HG02852 (cell line): ENCODE measurements at regions not wholly inside any gene's neighbourhood (a gene's known extent, or its start where the extent isn't known, plus 50 kb on each side); places are given as distances from the start of the nearest gene placed in this dataset.

Source experiments
- ATAC-seq: cut with Tn5 transposase; IDR thresholded peaks from one replicate; pipeline ENCODE4 v1.9.1; 2021; ENCODE audit warnings: mild to moderate bottlenecking, moderate library complexity; ENCODE audit not compliant: unreplicated experiment

DNA sequence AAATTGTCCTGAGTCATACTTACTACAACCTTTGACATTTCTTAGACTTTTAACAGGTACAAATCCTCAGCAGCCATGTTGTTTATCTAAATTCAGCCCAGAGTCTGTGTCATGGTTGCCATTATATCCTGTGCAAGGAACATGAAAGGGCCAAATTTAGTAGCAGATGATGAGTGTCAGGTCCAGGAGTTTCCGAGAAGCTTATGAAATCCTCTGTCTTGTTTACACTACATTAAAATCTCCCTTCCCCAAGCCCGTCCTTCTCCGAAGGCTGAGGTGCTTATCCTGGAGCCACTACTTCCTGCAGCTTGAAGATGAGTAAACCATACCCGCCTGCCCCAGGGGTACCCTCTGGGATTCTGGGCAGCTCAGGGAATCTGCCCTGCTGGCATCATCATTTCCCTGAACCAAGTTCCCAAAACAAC is 102.6 kb upstream of the SERP2 start:
- no peak for ATAC-seq

DNA sequence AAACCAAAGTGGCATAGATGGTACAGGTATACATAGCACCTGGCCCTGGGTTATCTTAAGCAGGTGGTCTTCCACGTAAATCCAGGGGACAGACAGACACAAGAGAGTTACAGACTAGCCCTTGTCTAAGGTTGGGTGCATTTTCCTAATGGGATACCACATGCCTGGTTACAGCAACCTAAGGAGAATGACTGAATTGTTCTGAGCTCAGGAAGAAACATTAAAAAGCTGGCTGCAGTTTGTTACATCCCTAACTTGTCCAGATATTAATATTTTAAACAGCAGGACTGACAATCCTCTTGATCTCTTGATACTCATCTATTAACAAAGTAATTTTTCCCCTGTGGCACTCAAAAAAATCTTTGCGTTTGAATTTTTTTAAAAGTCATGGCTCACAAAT is 102.2 kb upstream of the SERP2 start:
- no peak for ATAC-seq

DNA sequence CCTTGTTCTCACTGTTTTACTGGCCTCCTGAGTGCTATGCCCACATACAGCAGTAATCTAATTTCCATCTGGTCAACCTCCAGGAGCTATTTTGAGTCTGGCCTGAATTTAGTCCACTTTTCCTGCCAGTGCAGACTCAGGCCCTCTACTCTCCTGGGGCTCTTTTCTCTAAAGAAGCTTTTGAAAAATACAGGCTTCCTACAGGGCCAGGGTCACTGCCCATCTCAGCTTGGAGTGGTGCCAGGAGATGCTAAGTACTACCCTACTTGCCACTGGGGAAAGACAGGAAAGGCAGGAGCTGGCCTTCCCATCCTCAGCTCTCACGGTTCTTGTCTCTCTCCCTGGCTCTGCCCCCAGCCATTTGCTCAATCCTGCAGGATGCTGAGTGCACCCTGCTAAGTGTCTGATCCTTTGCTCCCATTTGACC is 101.7 kb upstream of the SERP2 start:
- ATAC-seq = no peak

DNA sequence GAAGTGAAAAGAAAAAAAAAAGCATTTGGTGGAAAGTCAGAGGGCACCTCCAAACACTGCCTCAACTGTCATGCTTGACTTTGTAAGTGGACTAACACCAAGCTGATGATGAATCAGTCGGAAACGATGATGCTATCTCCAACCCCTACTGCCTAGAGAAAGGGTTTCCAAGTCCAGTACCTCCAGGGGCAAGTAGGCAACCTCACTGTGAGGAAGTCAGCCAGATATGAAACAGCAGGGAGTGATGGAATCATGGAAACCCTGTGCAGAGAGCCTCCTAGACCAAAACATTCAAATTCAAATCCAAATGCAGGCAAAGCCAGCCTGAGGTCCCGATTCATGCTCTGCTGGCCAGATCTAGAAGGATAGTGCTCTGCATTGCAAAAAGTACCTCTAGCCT is 100.9 kb upstream of the SERP2 start:
- ATAC-seq = no peak

DNA sequence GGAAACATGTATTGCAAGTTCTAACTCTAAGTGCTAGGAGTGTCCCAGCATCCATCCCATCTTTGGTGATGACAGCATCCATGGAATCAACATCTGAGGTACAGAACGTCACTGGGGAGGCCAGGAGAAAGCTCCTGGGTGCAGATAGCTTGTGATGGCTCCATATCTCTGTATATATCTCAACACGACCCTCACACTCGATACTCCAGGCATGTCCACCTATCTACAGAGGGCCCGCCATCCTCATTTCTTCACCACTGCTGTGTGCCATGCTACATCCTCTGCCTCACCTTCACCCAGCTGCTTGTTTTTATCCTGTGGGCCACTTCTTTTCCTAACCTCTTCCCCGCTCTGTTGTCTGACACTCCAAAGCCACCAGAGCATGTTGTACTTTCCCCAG is 100.4 kb upstream of the SERP2 start:
- ATAC-seq = no peak

DNA sequence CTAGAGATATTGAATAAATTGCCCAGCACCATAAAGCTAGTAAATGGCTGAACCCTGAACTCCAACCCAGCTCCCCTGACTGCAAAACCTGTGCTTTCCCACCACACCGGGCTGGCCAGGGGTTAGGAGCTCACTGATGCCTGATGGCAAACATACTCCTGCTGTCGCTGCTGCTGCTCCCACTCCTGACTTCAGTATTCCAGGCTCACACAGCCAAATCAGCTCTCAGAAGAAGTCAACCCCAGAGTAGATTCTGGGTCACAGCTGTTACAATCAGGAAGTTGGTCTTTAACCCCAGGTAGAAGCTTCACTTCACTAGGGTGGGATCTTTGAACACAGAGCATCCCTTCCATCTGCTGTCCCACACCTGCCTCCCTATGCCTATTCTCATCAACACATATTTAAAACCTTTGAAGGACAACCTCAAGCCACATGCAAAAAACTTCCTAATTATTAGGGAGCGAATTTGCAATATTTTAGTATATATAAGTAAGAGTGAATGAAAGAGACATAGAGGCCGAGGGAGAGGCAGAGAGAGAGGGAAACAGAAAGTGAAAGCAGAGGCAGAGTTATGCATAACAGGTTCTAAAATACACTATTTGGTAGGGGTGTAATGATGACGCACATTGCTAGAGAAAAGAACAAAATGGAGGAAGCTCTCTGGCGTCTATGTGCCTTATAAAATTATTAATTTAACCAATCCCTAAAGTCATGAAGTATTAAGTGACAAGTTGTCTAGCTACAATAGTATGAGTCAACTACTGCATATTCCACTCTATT is 99.4 kb upstream of the SERP2 start:
- peak; percentile 92 for ATAC-seq

DNA sequence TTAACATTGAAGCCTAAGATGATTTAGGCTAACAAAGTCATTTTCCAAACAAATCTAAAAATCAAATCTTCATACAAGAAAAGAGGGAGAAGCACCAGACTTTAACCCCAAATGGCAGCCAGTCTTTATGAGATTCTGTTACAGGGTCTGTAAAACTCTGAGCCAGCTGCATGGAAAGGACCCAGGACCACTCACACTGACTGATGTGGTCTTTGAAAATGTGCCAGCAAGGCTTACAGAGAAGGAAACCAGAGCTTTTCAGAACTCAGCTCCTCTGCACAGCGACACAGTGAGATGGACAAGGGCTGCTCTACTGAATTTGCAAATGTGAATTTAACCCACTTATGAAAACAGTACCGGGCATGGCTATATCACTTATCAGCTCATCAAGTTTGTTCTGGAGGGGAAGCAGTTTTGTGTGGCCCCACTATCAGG is 98.8 kb upstream of the SERP2 start:
- no peak for ATAC-seq

DNA sequence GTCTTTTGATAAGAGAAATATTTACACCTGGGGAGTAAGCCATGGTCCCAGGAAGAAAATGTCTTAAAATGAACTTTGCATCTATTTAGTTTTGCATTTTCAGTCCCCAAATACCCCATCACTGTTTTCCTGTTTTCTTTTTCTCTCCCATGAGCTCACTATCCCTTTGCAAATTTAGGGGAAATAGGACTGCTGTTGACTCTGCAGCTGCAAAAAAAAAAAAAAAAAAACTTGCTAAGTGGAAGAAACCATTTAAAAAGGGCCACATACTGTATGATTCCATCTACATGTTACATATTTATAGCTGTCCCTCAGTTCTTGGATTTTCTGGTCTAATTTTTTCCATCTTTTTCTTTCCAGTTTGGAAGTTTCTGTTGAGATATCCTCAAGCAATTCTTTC is 98.2 kb upstream of the SERP2 start:
- no peak for ATAC-seq

DNA sequence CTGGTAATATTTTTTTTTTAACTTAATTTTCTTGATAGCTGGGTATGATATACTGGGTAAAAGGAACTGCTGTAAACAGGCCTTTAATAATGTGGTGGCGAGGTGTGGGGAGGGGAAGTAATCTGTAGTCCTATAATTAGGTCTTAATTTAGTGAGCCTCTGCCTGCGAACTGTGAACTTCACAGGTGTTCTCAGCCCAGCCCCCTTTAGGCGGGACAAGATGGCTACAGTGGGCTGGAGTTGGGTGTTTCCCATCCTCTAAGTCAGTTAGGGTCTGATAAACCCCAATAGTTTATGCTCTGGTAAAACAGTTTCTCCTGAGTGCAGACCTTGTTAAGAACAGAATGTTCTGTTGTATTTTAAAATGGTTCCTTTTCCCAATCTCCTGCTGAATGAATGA is 97.6 kb upstream of the SERP2 start:
- ATAC-seq = no peak

DNA sequence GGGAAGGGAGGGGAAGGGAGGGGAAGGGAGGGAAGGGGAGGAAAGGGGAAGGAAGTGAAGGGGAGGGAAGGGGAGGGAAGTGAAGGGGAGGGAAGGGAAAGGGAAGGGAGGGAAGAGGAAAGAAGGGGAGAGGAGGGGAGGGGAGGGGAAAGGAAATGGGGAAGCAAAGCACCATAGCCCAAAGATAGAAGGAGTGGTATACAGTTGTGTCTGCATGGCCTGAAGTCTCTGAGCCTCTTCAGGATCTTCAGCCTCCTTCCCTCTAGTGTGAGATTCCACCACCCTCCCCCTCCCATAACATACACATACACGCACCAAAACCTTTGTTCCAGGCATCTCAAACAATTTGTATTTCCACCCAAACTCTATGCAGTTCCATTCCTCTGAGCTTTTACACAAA is 96.2 kb upstream of the SERP2 start:
- no peak for ATAC-seq

DNA sequence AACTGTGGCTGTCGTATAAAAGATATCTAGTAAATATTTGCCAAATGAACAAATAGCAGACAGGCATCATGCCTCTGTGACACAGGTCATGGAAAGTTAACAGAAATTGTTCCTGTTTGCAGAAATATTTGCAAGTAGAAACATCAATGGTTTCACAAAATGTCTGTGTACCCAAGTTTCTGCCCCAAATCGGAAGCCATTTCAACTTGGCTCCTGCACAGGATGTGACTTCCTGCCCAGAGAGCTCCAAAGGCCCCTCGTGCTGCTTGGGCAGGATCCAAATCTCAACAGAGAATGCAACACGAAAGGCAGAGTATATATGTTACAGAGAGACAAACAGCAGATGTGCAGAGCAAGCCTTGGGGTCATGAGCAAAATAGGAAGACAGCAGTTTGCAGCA is 95.5 kb upstream of the SERP2 start:
- ATAC-seq = no peak

DNA sequence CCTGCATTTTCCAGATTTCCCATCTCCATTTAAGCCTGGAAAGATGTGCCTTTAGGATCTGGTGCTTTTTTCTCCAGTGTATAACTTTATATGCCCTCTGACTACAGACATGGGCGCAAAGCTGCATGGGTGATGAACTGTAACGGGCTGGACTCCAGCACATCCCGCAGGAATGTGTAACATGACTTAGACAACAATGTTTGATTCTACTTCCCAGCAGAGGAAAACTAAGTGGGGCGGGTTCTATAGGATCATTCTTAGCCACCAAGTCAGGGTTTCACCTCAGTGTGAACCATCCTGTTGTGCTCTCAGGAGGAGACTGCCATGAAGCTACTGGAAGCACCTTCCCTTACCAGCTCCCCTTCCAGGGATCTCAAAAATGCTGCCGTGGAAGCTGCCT is 93.2 kb upstream of the SERP2 start:
- no peak for ATAC-seq

DNA sequence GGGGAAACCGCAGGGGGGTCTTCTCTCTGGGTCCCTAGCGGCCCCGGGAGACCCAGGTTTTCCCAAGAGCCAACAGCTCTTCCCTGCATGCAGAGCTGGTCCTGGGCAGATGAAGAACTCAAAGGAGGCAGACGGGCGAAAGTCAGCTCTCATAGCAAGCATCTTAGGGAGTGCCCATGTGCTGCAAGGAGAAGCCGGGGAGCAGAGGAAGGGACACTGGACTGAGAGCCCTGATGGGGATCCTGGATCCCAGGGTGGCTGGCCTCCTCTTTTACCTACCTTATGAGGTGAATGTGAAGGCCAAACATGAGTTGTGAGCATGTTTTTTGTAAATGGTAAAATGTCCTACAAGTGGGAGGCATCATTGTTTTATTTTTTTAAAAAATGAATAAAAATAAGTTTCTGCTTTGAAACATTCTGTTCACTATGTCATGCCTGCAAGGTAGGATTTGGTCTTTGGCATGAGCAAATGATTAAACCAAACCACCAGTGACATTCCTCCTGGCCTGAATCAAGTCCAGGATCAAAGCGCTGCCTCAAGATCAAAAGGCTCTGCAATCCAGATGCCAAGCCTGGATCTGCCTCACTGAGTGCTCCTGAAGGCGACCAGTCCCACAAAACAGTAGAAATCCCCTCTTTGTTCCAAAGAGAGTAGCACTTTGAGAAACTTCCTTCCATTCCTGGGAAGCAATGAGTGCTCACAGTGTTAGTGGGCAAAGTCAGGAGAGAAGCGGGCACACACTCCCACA is 92.2 kb upstream of the SERP2 start:
- no peak for ATAC-seq

DNA sequence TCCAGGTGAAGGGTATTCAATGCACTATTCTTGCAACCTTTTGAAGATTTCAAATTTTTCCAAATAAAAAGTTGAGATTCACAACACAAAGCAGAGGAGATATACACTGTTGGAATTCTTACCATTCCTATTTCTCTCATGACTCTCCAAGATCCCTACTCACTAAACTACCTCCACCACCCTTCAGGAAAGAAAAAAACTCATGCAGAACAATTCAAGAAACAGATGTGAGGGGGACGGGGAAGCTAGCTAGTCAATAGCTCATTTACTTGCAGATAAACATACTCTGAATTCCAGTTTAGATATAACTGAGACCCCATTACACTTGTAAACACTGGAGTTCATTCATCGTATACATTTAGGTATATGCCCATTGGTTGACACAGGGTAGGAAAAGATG is 90.0 kb upstream of the SERP2 start:
- ATAC-seq = no peak

DNA sequence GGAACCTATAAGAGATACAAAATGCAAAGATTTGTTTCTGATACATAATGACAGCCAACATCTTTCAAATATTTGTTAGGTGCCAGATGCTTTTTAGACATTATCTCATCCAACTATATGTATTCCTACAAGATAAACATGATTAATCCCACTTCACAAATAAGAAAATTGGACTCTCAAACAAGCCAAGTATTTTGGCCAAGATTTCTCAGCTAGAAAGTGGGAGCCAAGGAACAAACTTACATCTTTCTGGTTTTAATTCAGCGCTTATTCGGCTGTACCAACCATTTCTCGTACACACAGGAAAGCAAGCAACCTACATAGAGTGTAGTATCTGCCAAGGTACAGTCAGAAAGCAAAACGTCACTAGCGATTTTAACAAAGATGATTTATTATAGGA is 85.7 kb upstream of the SERP2 start:
- ATAC-seq = no peak

DNA sequence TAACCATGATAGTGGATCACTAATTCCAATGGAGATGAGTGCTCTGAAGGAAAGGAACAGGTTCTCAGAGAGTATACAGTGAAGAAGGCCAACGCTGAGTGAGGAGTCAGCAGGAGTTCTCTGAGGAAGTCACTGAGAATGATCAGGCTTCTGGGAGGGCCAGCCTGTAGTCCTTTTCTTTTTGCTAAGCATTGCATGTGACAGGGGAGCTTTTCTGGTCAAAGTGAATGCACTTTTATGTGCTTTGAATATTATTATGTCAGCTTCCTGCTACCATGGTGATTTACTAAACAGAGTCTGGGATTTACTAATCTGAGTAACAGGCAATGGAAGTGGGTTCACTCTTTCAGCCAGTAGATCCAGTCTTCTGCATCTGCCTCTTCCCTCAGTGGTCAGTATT is 81.1 kb upstream of the SERP2 start:
- no peak for ATAC-seq

DNA sequence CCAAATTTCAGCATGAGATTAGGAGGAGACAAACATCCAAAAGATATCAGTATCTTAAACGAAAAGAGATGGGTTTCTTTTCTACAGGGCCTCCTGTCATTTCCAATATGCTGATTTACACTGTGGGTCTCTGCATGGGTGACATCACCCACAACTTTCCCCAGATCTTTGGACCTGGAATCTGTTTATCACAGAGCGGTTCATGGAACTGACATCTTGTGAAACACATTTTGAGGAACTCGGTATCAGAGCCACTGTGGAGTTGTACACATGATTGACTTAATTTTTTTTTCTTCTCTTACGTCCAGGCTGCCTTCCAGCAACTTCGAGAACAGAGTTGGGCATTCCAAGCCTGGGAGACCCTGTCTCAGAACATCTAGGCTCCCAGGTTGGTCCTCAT is 80.2 kb upstream of the SERP2 start:
- no peak for ATAC-seq

DNA sequence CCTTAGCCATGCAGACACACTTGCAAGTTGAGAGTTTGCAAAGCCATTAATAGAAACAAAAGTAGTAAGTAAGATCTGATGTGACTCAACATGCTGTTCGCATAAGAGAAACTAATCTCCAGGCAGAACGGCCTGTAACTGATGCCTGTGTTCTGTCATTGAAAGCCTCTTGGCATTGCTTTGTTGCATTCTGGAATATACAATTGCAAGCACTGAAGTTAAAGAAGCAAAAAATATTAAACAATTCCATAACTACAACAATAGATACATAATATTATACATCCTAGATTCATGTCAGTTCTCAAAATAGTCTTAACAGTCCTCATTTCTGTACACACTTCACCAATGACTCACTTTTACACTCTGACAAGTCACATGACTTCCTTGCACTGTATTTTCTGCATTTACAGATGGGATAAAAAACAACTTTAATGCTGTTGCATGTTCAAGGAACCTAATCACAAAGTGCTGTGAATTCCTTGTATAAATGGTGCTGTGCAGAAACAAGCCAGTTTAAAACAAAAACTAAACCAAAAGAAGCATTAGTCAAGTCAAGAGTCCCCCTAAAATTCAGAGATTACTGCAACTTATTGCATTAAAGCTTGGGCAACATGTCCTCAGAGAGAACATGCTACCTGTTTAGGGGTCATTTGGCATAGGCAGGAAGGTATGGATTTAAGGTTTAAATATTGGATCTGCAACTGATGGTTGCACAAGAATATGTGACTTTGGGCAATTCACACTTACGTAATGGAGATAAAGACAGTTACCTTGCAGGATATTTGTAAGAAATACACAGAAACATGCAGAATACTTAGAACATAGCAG is 79.5 kb upstream of the SERP2 start:
- ATAC-seq = no peak

DNA sequence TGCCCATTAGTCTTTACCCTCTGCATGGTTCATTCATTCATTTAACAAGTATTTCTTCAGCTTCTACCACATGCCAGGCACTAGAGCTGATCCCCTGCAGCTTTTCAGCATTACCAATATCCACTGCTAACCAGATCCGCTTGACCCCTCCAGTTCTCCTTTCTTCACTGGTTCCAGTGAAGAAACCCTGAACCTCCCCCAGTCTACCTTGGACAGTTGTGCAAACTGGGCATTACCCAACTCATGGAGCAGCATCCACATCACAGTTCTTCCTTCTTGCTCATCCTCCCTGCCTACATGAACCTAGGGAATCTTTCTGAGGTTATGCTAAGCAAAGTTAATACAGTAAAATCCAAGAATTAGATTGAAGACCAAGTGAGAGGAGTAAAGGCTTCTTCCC is 78.7 kb upstream of the SERP2 start:
- ATAC-seq = no peak

DNA sequence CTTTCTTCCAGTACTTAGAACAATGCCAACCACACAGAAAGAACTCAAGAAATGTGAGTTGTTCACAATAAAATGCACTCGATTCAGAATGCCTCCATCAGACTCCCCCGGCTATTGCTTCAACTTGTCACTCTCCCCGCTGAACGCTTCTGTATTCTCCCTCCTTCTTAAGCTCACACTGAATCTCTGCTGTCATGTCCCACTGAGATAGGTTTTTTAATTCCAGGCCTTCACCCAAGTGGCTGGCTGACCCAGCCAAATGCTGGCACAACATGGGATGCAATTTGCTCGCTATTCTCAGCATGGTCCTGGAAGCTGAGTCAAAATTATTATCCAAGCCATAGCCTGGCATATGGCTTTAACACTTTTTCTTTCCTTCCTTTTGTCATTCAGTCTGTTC is 76.8 kb upstream of the SERP2 start:
- ATAC-seq = no peak

DNA sequence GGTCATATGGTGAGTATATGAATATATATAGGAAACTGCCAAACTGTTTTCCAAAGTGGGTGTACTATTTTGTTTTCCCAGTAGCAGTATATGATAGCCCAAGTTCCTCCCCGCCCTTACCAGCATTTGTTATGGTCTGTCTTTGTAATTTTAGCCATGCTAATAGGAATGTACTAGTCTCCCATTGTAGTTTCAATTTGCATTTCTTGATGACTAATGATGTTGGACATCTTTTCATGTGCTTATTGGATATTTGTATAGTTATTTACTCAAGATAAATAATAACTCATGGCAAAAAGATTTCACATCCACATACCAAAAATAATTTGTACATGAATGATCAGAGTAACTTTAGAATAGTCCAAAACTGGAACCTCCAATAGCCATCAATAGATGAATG is 75.3 kb upstream of the SERP2 start:
- ATAC-seq = no peak
